H1 (cell line): ENCODE measurements at regions not wholly inside any gene's neighbourhood (a gene's known extent, or its start where the extent isn't known, plus 50 kb on each side); places are given as distances from the start of the nearest gene placed in this dataset.

Source experiments
- CTCF ChIA-PET: fragments of 300-600 bp; sonication (Branson Sonifier 250); formaldehyde crosslinking; loops from one replicate; lab custom pipeline; 2021; ENCODE audit not compliant: partially characterized antibody; lab: Charles Lee
- POLR2A ChIA-PET: fragments of 300-600 bp; sonication (Branson Sonifier 250); formaldehyde crosslinking; loops from one replicate; lab custom pipeline; 2021; ENCODE audit warnings: inconsistent platforms; ENCODE audit not compliant: partially characterized antibody; lab: Charles Lee
- DNase-seq, 2 experiments: peaks; one replicate each; pipeline versions ENCODE4 v3.0.0 to v3.0.0-alpha.2; 2010 to 2022; ENCODE audit warnings: low spot score in 2 of 2, low read depth in 1 of 2, mixed read lengths in 1 of 2
- FAIRE-seq: peaks from 2 replicates; lab custom pipeline; 2011; peaks lifted over from hg19 to GRCh38; lab: Jason Lieb, UNC
- H2AFZ ChIP-seq: 2 replicates; pipeline ENCODE4 v1.8.1; 2012; ENCODE audit warnings: low read length, inconsistent platforms
- H2AK5ac ChIP-seq: 2 replicates; pipeline ENCODE4 v1.6.1; 2013; ENCODE audit warnings: low read depth, low read length
- H2BK120ac ChIP-seq: replicated peaks from 2 replicates; pipeline ENCODE3; 2013; ENCODE audit warnings: low read depth, low read length, inconsistent platforms
- H2BK12ac ChIP-seq: 2 replicates; pipeline ENCODE4 v1.6.1; 2013; ENCODE audit warnings: low read depth, low read length
- H2BK15ac ChIP-seq: 2 replicates; pipeline ENCODE4 v1.6.1; 2013; ENCODE audit warnings: low read length
- H2BK20ac ChIP-seq: 2 replicates; pipeline ENCODE4 v1.6.1; 2013; ENCODE audit warnings: low read length
- H2BK5ac ChIP-seq: 2 replicates; pipeline ENCODE4 v1.6.1; 2013; ENCODE audit warnings: low read depth, low read length
- H3K14ac ChIP-seq: 2 replicates; pipeline ENCODE4 v1.6.1; 2013; ENCODE audit warnings: inconsistent platforms; ENCODE audit not compliant: insufficient read length
- H3K18ac ChIP-seq: 2 replicates; pipeline ENCODE4 v1.6.1; 2013; ENCODE audit warnings: low read length; ENCODE audit errors: extremely low read depth
- H3K23ac ChIP-seq: 2 replicates; pipeline ENCODE4 v1.6.1; 2013; ENCODE audit warnings: inconsistent platforms; ENCODE audit not compliant: insufficient read length
- H3K23me2 ChIP-seq: 2 replicates; pipeline ENCODE4 v1.6.1; 2013; ENCODE audit warnings: low read depth, low read length
- H3K27ac ChIP-seq: 2 replicates; pipeline ENCODE4 v1.6.1; 2011; ENCODE audit warnings: low read depth, low read length, inconsistent platforms
- H3K27me3 ChIP-seq, 4 experiments: replicated peaks in 1 of 4; 1 replicate in 1 of 4; 2 replicates in 3 of 4; pipeline versions ENCODE4 v1.6.1 to v1.8.1; 2011 to 2013; ENCODE audit warnings: low read length in 3 of 4, mild to moderate bottlenecking in 3 of 4, inconsistent platforms in 2 of 4, mixed read lengths in 2 of 4, moderate library complexity in 1 of 4; ENCODE audit not compliant: control insufficient read depth in 3 of 4, insufficient read depth in 3 of 4; ENCODE audit errors: extremely low read depth in 1 of 4
- H3K36me3 ChIP-seq, 4 experiments: 2 replicates each; pipeline versions ENCODE4 v1.6.1 to v1.8.1; 2011 to 2013; ENCODE audit warnings: mild to moderate bottlenecking in 4 of 4, low read length in 3 of 4, moderate library complexity in 2 of 4, control low read depth in 1 of 4, inconsistent platforms in 1 of 4; ENCODE audit not compliant: insufficient read depth in 4 of 4, control insufficient read depth in 2 of 4
- H3K4ac ChIP-seq: replicated peaks from 2 replicates; pipeline ENCODE3; 2013; ENCODE audit warnings: low read length, low read depth, mixed read lengths, inconsistent platforms; ENCODE audit not compliant: insufficient read length
- H3K4me1 ChIP-seq, 4 experiments: replicated peaks in 1 of 4; 1 replicate in 1 of 4; 2 replicates in 3 of 4; pipeline versions ENCODE4 v1.6.1 to v1.8.1; 2011 to 2013; ENCODE audit warnings: low read length in 3 of 4, inconsistent platforms in 2 of 4, mixed read lengths in 1 of 4; ENCODE audit not compliant: insufficient read depth in 4 of 4, control insufficient read depth in 3 of 4
- H3K4me2 ChIP-seq, 2 experiments: 2 replicates each; pipeline versions ENCODE4 v1.6.1 to v1.8.1; 2011 to 2013; ENCODE audit warnings: low read depth in 2 of 2, low read length in 2 of 2, control low read depth in 1 of 2, inconsistent platforms in 1 of 2, mild to moderate bottlenecking in 1 of 2; ENCODE audit not compliant: insufficient read depth in 1 of 2
- H3K4me3 ChIP-seq, 4 experiments: fragments of 200-600, 300-600 bp in 1 of 4; sonication (generic), shearing (Covaris generic), sonication (Bioruptor Twin) in 1 of 4; 2 replicates each; pipeline versions ENCODE4 v1.5.1 to v1.8.1; 2011 to 2016; ENCODE audit warnings: low read length in 4 of 4, low read depth in 3 of 4, control low read depth in 2 of 4, inconsistent platforms in 2 of 4, mild to moderate bottlenecking in 2 of 4, mixed read lengths in 1 of 4, moderate library complexity in 1 of 4; ENCODE audit not compliant: insufficient read depth in 2 of 4; ENCODE audit errors: extremely low read depth in 1 of 4
- H3K56ac ChIP-seq: replicated peaks from 2 replicates; pipeline ENCODE3; 2013; ENCODE audit warnings: low read depth, mild to moderate bottlenecking, mixed read lengths, low read length, inconsistent platforms; ENCODE audit not compliant: insufficient read length
- H3K79me1 ChIP-seq: 2 replicates; pipeline ENCODE4 v1.6.1; 2013; ENCODE audit warnings: low read depth, low read length, control low read depth
- H3K79me2 ChIP-seq, 2 experiments: 2 replicates each; pipeline versions ENCODE4 v1.6.1 to v1.8.1; 2012 to 2013; ENCODE audit warnings: low read length in 2 of 2, mild to moderate bottlenecking in 2 of 2, inconsistent platforms in 1 of 2; ENCODE audit not compliant: insufficient read depth in 2 of 2, control insufficient read depth in 1 of 2
- H3K9ac ChIP-seq, 4 experiments: replicated peaks in 1 of 4; 1 replicate in 1 of 4; 2 replicates in 3 of 4; pipeline versions ENCODE4 v1.6.1 to v1.8.1; 2011 to 2013; ENCODE audit warnings: low read depth in 3 of 4, low read length in 3 of 4, control low read depth in 2 of 4, mild to moderate bottlenecking in 2 of 4, moderate library complexity in 2 of 4, inconsistent platforms in 1 of 4; ENCODE audit errors: extremely low read depth in 1 of 4
- H3K9me3 ChIP-seq, 2 experiments: 2 replicates each; pipeline versions ENCODE4 v1.6.1 to v1.8.1; 2012 to 2013; ENCODE audit warnings: mild to moderate bottlenecking in 2 of 2, moderate library complexity in 2 of 2, control low read depth in 1 of 2, inconsistent platforms in 1 of 2, low read depth in 1 of 2, low read length in 1 of 2, mixed read lengths in 1 of 2; ENCODE audit not compliant: insufficient read depth in 2 of 2
- H4K20me1 ChIP-seq, 2 experiments: replicated peaks in 1 of 2; 2 replicates each; pipeline versions ENCODE3 to v1.8.1; 2011 to 2013; ENCODE audit warnings: inconsistent platforms in 2 of 2, low read length in 2 of 2, mild to moderate bottlenecking in 1 of 2; ENCODE audit not compliant: insufficient read depth in 2 of 2, control insufficient read depth in 1 of 2
- H4K5ac ChIP-seq: 2 replicates; pipeline ENCODE4 v1.6.1; 2013; ENCODE audit warnings: low read length, low read depth, mixed read lengths, inconsistent platforms; ENCODE audit not compliant: insufficient read length
- H4K8ac ChIP-seq: 2 replicates; pipeline ENCODE4 v1.8.0; 2013; ENCODE audit warnings: mild to moderate bottlenecking, moderate library complexity, low read length, inconsistent platforms; ENCODE audit not compliant: insufficient read depth; ENCODE audit errors: extremely low read depth
- H4K91ac ChIP-seq: replicated peaks from 2 replicates; pipeline ENCODE3; 2013; ENCODE audit warnings: low read length, mixed read lengths, inconsistent platforms; ENCODE audit not compliant: insufficient read length
- BCL11A ChIP-seq, 2 experiments: IDR thresholded peaks; one replicate each; pipeline ENCODE4 v1.6.1; 2011; ENCODE audit warnings: low read depth in 2 of 2, low read length in 2 of 2, mild to moderate bottlenecking in 2 of 2
- BRCA1 ChIP-seq: IDR thresholded peaks from 2 replicates; pipeline ENCODE4 v1.6.1; 2012; ENCODE audit warnings: low read depth, low read length, improper control_type of control experiment
- CTBP2 ChIP-seq: IDR thresholded peaks from 2 replicates; pipeline ENCODE4 v1.7.0; 2011; ENCODE audit warnings: borderline replicate concordance, mild to moderate bottlenecking, moderate library complexity, mixed read lengths, low read length; ENCODE audit not compliant: insufficient read depth, insufficient read length
- CTCF ChIP-seq, 3 experiments: IDR thresholded peaks; 1 replicate in 2 of 3; 2 replicates in 1 of 3; pipeline versions ENCODE4 v1.5.1 to v1.6.1; 2011; ENCODE audit warnings: low read length in 3 of 3, mild to moderate bottlenecking in 3 of 3, inconsistent platforms in 2 of 3, low read depth in 1 of 3, moderate library complexity in 1 of 3; ENCODE audit not compliant: insufficient read depth in 1 of 3; ENCODE audit errors: control extremely low read depth in 1 of 3
- GABPA ChIP-seq: IDR thresholded peaks from 2 replicates; pipeline ENCODE4 v1.6.1; 2011; ENCODE audit warnings: mild to moderate bottlenecking, low read length, moderate library complexity, borderline replicate concordance; ENCODE audit not compliant: insufficient read depth
- GTF2F1 ChIP-seq: IDR thresholded peaks from 2 replicates; pipeline ENCODE4 v1.6.1; 2012; ENCODE audit warnings: low read depth, low read length, improper control_type of control experiment, borderline replicate concordance
- HDAC2 ChIP-seq, 2 experiments: fragments of 300-600 bp in 1 of 2; sonication (generic) in 1 of 2; IDR thresholded peaks; 2 replicates each; pipeline ENCODE4 v1.6.1; 2011 to 2012; ENCODE audit warnings: low read depth in 2 of 2, low read length in 2 of 2, mild to moderate bottlenecking in 2 of 2, moderate library complexity in 2 of 2, borderline replicate concordance in 1 of 2, inconsistent platforms in 1 of 2
- MAX ChIP-seq: IDR thresholded peaks from 2 replicates; pipeline ENCODE4 v1.6.1; 2012; ENCODE audit warnings: inconsistent platforms
- NANOG ChIP-seq: IDR thresholded peaks from 2 replicates; pipeline ENCODE4 v1.6.1; 2011; ENCODE audit warnings: low read length, low read depth, mild to moderate bottlenecking, inconsistent platforms; ENCODE audit not compliant: insufficient read depth, poor library complexity, severe bottlenecking
- RFX5 ChIP-seq: IDR thresholded peaks from 2 replicates; pipeline ENCODE4 v1.6.1; 2011; ENCODE audit warnings: low read depth, low read length, improper control_type of control experiment, borderline replicate concordance
- YY1 ChIP-seq: IDR thresholded peaks from 2 replicates; pipeline ENCODE4 v1.6.1; 2011; ENCODE audit warnings: low read depth, mild to moderate bottlenecking, low read length
- WGBS, 2 experiments: shearing (Covaris generic) in 1 of 2; methylation state at CpG; one replicate each; pipeline versions ENCODE4 v1.1.6 to v1.1.7; 2013 to 2015; ENCODE audit warnings: low lambda C conversion rate in 2 of 2, mixed read lengths in 2 of 2, inconsistent platforms in 1 of 2, low coverage in 1 of 2, missing lambda C conversion rate in 1 of 2; ENCODE audit not compliant: insufficient replicate concordance in 2 of 2, insufficient coverage in 1 of 2, insufficient read length in 1 of 2; ENCODE audit errors: extremely low coverage in 1 of 2, missing lambda C conversion rate in 1 of 2; 5-methylcytosine and 5-hydroxymethylcytosine counted together

- no peak for FAIRE-seq
- Histone ChIP-seq H3K79me1 (no peaks in the 10 kb centered on the region), H3K4me3 (no peak overlapping the region), H3K14ac (no peak overlapping the region), H3K4ac (no peak overlapping the region), H3K27ac (no peak overlapping the region), H4K91ac (no peak overlapping the region), H2BK20ac (no peak overlapping the region), H2AFZ (no peak overlapping the region), H2AK5ac (no peak overlapping the region), H4K8ac (no peak overlapping the region), H3K23ac (no peak overlapping the region), H2BK120ac (no peak overlapping the region), H3K9ac (no peak overlapping the region), H2BK12ac (no peak overlapping the region), H3K36me3 (no peaks in the 10 kb centered on the region), H3K4me1 (no peaks in the 10 kb centered on the region), H3K4me2 (no peak overlapping the region), H3K23me2 (no peaks in the 10 kb centered on the region), H3K18ac (no peak overlapping the region), H2BK5ac (no peak overlapping the region), H4K5ac (no peak overlapping the region), H2BK15ac (no peak overlapping the region), H3K27me3 (no peaks in the 10 kb centered on the region), H4K20me1 (no peaks in the 10 kb centered on the region), H3K56ac (no peak overlapping the region), H3K9me3 (no peaks in the 10 kb centered on the region), H3K79me2 (no peaks in the 10 kb centered on the region)
- ChIA-PET POLR2A (no interaction called here), CTCF (interaction anchor here (1.0 kb wide), 1 partner anchor 14 kb away, joined by 4 read pairs; no protein-coding TSS in a partner anchor)
- DNase-seq, result no peak
- 85% methylated on average over 3 of the region's 3 CpGs; no CpG with 5 or more reads in 1 of the 2 experiments for WGBS, 2 experiments
- no peak for TF ChIP-seq HDAC2 (IDR thresholded peaks at IDR 0.05; ENCODE audit: borderline replicate concordance in 1 of 2, low read depth in 2 of 2, low read length in 2 of 2)
- no peak for TF ChIP-seq YY1
- no peak for TF ChIP-seq BRCA1
- TF ChIP-seq NANOG, result no peak
- no peak for TF ChIP-seq CTCF (IDR thresholded peaks at IDR 0.05; ENCODE audit: control extremely low read depth in 1 of 3, insufficient read depth in 1 of 3, low read depth in 1 of 3, low read length in 3 of 3)
- no peak for TF ChIP-seq RFX5
- no peak for TF ChIP-seq CTBP2
- no peak for TF ChIP-seq GTF2F1
- no peak for TF ChIP-seq BCL11A (IDR thresholded peaks at IDR 0.05; ENCODE audit: low read depth in 2 of 2, low read length in 2 of 2)
- TF ChIP-seq MAX, result no peak
- no peak for TF ChIP-seq GABPA
These were observed 328.9 kb upstream of the PRICKLE1 start for GRCh38 chr12:42918443-42918842.
